ENCODE measurements at regions not wholly inside any gene's neighbourhood (a gene's known extent, or its start where the extent isn't known, plus 50 kb on each side); places are given as distances from the start of the nearest gene placed in this dataset.
"Not testable (repeated sequence)": the region's sequence is repeated elsewhere in the genome, so short reads cannot be mapped to it uniquely, and the experiment has no call there.

DNA sequence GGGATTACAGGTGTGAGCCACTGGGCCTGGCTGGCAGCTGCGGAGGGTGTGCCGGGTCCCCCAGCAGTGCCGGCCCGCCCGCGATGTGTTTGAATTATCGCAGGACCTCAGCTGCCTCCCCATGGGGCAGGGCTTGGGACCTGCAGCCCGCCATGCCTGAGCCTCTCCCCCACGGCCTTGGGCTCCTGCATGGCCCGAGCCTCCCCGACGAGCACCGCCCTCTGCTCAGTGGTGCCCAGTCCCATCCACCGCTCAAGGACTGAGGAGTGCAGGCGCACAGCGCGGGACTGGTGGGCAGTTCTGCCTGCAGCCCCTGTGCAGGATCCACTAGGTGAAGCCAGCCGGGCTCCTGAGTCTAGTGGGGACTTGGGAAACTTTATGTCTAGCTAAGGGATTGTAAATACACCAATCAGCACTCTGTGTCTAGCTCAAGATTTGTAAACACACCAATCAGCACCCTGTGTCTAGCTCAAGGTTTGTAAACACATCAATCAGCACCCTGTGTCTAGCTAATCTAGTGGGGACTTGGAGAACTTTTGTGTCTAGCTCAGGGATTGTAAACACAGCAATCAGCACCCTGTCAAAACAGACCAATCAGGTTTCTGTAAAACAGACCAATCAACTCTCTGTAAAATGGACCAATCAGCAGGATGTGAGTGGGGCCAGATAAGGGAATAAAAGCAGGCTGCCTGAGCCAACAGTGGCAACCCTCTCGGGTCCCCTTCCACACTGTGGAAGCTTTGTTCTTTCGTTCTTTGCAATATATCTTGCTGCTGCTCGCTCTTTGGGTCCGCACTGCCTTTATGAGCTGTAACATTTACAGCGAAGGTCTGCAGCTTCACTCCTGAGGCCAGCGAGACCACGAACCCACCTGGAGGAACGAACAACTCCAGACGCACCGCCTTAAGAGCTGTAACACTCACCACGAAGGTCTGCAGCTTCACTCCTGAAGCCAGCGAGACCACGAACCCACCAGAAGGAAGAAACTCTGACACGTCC lies 287.8 kb downstream of the ALG10 start:
- not testable (repeated sequence) for DNase-seq

DNA sequence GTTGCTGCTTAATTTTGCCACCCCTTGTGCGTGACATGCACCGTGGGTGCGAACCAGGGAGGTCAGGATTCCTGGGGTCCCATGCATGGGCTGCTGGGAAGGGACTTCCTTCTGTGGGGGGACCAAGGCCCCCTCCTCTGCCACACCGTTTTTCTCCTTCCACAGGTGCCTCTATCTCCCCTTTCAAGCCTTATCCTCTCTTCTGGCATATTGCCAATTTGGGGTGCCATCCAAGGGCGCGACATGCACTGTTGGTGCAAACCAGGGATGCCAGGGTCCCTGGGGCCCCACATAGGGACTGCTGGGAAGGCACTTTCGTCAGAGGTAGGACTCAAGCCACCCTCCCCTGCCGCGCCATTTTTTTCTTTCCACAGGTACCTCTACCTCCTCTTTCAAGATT lies 289.0 kb downstream of the ALG10 start:
- no peak for DNase-seq

DNA sequence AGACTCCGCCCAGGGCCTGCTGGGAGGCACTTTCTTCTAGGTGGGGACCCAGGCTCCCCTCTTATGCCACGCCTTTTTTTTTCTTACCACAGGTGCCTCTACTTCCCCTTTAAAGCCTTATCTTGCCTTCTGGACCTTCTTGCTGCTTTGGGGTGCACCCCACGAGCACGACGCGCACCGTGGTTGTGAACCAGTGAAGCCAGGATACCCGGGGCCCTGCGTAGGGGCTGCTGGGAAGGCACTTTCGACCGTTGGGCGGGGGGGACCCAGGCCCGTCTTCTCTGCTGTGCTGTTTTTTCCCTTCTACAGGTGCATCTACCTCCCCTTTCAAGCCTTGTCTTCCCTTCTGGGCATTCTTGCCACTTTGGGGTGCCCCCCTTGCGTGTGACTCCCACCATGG lies 305.4 kb downstream of the ALG10 start:
- no peak for DNase-seq

DNA sequence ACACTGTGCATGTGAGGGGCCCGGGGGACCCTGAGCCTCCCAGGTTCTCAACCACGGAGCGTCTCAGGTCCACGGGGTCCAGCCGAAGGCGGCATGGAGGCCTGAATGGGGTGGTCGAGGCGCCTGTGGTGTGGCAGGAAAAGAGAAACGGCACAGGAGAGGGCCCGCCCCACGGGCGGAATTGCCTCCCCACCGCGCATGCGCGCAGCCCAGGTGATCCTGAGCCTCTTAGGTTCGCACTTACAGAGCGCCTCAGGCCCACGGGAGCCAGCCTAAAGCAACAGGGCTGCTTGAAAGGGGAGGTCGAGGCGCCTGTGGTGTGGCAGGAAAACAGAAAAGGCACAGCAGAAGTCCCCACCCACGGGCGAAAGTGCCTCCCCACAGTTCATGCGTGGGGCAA lies 311.0 kb downstream of the ALG10 start:
- DNase-seq, result no peak

DNA sequence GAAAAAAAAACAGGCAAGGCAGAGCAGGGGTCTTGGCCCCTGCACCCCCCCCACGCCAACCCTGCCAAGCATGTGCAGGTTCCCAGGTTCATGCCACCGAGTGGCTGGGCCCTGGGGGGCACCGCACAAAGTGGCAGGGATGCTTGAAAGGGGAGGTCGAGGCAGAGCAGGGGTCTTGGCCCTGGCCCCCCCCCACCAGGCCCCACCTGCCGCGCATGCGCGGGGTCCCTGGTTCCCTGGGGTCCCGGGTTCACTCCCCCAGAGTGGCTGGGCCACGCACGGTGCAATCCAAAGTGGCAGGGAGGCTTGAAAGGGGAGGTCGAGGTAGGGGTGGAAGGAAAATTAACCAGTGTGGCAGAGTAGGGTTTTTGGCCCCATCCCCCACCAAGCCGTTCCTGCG lies 312.2 kb downstream of the ALG10 start:
- DNase-seq, result no peak

DNA sequence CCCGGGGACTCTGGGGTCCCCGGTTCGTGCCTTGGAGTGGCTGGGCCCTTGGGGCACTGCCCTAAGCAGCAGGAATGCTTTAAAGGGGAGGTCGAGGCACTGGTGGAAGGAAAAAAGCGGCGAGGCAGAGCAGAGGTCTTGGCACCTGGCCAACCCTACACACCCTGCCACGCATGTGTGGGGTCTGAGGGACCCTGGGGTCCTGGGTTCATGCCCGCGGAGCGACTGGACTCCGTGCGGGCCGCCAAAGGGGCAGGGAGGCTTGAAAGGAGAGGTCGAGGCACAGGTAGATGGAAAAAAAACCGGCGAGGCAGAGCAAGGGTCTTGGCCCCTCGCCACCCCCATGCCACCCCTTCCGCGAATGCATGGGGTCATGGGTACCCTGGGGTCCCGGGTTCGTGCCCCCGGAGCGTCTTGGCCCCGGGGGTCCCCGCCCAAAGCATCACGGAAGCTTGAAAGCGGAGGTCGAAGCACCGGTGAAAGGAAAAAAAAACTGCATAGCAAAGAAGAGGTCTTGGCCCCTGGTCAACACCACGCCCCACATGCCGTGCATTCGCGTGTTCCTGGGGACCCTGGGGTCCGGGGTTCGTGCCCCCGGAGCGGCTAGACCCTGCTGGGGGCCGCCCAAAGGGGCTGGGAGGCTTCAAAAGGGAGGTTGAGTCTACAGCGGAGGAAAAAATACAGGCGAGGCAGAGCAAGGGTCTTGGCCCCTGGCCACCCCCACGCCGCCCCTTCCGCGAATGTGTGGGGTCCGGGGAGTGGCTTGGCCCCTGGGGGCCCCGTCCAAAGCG lies 312.9 kb downstream of the ALG10 start:
- DNase-seq, result no peak

DNA sequence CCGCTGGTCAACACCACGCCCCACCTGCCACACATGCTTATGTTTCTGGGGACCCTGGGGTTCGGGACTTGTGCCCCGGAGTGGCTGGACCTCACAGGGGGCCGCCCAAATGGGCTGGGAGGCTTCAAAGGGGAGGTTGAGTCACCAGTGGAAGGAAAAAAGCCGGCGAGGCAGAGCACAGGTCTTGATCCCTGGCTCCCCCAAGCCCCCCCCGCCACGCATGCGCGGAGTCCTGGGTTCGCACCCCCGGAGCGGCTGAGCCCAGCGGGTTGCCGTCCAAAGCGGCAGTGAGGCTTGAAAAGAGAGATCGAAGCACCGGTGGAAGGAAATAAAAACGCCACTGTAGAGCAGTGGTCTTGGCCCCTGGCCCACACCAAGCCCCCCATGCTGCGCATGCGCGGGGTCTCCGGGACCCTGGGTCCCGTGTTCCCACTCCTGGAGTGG lies 313.5 kb downstream of the ALG10 start:
- DNase-seq, result no peak

DNA sequence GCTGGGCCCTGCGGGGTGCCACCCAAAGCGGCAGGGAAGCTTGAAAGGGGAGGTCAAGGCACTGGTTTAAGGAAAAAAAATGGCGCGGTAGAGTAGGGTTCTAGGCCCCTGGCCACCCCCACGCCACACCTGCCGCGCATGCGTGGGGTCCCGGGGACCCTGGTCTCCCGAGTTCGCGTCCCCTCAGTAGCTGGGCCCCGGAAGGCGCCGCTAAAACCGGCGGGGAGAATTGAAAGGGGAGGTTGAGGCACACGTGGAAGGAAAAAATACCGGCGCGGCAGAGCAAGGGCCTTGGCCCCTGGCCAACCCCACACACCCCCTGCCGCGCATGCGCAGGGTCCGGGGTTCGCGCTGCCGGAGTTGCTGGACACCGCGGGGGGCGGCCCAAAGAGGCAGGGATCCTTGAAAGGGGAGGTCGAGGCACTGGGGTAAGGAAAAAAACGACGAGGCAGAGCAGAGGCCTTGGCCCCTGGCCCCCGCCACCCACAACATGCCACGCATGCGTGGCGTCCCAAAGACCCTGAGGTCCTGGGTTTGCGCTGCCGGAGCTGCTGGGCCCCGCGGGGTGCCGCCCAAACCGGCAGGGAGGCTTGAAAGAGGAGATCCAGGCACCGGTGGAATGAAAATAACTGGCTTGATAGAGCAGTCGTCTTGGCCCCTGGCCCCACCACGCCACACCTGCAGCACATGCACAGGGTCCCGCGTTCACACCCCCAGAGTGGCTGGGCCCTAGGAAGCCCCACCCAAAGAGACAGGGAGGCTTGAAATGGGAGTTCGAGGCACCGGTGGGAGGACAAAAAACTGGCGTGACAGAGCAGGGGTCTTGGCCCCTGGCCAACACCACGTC lies 314.5 kb downstream of the ALG10 start:
- no peak for DNase-seq

DNA sequence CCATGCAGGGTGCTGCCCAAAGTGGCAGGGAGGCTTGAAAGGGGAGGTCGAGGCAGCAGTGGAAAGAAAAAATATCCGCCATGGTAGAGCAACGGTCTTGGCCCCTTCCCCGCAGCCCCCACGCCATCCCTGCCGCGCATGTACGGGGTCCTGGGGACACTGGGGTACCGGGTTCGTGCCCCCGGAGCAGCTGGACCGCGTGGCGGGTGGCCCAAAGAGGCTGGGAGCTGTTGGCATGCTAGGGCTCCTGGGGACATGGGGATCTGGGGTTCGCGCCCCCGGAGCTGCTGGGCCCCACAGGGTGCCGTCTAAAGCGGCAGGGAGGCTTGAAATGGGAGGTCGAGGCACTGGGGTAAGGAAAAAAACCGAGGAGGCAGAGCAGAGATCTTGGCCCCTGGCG lies 316.5 kb downstream of the ALG10 start:
- no peak for DNase-seq

DNA sequence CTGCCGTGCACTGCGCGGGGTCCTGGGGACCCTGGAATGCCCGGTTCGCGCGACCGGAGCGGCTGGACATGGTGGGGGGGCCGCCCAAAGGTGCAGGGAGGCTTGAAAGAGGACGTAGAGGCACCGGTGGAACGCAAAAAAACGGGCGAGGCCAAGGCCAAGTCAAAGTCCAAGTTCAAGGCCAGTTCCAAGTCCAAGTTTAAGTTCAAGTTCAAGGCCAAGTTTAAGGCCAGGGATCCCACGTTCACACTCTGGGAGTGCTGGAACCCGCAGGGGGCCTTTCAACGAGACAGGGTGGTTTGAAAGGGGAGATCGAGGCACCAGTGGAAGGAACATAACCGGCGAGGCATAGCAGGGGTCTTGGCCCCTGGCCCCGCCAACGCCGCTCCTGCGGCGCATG lies 317.6 kb downstream of the ALG10 start:
- no peak for DNase-seq

DNA sequence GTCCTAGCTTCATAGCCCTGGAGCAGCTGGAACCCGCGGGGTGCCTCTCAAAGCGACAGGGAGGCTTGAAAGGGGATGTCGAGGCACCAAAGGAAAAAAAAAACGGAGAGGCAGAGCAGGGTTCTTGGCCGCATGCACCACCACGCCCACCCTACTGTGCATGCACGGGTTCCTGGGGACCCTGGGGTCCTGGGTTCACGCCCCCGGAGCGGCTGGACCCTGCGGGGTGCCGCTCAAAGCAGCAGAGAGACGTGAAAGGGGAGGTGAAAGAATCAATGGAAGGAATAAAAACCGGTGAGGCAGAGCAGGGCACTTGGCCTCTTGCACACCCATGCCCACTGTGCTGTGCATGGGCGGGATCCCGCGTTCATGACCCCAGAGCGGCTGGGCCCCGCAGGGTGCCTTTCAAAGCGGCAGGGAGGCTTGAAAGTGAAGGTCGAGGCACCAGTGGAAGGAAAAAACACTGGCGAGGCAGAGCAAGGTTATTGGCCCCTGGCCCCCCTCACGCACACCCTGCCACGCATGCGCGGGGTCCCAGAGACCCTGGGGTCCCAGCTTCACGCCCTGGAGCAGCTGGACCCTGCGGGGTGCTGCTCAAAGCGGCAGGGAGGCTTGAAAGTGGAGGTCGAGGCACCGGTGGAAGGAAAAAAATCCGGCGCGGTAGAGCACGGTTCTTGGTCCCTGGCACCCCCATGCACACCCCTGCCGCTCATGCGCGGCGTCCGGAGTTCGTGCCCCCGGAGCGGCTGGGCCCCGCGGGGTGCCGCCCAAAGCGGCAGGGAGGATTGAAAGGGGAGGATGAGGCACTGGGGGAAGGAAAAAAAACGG lies 318.5 kb downstream of the ALG10 start:
- no peak for DNase-seq

DNA sequence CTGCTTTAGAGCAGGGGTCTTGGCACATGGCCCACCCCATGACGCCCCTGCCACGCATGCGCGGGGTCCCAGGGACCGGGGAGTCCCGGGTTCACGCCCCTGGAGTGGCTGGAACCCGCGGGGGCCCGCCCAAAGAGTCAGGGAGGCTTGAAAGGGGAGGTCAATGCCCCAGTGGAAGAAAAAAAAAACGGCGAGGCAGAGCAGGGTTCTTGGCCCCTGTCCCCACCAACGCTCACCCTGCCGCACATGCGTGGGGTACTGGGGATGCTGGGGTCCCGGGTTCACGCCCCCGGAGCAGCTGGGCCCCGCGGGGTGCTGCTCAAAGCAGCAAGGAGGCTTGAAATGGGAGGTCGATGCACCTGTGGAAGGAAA lies 319.1 kb downstream of the ALG10 start:
- no peak for DNase-seq

DNA sequence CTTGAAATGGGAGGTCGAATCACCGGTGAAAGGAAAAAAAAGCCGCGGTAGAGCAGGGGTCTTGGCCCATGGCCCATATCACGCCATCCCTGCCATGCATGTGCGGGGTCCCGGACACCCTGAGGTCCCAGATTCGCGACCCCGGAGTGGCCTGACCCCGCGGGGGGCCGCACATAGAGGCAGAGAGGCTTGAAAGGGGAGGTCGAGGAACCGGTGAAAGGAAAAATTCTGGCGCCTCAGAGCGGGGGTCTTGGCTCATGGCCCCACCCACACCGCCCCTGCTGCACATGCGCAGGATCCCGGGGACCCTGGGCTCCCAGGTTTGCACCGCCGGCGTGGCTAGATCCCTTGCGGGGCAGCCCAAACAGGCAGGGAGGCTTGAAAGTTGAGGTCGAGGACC lies 319.8 kb downstream of the ALG10 start:
- no peak for DNase-seq

DNA sequence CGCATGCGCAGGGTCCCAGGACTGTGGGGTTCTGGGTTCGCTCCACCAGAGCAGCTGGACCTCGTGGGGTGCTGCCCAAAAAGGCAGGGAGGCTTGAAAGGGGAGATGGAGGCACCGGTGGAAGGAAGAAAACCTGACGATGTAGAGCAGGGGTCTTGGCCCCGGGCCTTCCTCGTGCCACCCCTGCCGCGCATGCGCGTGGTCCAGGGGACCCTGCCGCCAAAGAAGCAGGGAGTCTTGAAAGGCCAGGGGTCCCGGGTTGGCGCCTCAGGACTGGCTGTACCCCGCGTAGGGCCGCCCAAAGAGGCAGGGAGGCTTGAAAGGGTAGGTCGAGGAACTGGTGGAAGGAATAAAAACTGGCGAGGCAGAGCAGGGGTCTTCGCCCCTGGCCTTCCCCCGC lies 321.0 kb downstream of the ALG10 start:
- DNase-seq, result no peak

DNA sequence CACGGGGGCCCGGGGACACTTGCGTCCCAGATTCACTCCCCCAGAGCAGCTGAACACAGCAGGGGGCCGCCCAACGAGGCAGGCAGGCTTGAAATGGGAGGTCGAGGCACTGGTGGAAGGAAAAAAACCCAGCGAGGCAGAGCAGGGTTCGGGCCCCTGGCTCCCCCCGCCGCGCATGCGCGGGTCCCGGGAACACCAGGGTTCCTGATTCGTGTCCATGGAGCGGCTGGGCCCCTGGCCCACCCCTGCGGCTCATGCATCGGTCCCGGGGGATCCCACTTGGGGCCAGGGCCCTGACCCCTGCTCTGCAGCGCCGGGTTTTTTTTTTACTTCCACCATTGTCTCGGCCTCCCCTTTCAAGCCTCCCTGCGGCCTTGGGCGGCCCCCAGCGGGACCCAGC lies 321.5 kb downstream of the ALG10 start:
- DNase-seq, result no peak

DNA sequence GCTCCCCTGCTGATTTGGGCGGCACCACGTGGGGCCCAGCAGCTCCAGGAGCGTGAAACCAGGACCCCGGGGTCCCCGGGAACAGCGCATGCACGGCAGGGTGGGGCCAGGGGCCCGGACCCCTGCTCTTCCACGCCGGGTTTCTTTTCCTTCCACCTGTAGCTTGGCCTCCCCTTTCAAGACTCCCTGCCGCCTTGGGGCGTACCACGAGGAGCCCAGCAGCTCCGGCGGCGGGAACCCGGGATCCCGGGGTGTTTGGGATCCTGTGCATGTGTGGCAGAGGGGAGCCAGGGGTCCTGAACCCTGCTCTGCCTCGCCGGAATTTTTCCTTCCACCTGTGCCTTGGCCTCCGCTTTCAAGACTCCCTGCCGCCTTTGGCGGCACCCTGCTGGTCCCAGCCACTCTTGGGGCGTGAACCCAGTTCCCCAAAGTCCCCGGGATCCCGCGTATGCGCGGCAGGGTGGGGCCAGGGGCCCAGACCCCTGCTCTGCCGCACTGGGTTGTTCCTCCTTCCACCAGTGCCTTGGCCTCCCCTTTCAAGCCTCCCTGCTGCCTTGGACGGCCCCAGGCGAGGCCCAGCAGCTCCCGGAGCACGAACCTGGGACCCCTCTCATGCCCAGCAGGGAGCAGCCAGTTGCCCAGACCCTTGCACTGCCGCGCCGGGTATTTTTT lies 322.7 kb downstream of the ALG10 start:
- no peak for DNase-seq

DNA sequence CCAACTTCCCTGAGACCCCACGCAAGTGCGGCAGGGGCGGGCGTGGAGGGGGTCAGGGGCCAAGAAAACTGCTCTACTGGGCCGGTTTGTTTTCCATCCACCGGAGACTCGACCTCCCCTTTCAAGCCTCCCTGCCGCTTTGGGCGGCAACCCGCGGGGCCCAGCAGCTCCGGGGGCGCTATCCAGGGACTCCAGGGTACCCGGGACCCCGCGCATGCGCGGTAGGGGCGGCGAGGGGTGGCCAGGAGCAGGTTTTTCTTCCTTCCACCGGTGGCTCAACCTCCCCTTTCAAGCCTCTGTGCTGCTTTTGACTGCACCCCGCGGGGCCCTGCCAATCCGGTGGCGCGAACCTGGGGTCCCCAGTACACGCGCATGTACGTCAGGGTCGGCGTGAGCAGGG lies 323.5 kb downstream of the ALG10 start:
- no peak for DNase-seq

DNA sequence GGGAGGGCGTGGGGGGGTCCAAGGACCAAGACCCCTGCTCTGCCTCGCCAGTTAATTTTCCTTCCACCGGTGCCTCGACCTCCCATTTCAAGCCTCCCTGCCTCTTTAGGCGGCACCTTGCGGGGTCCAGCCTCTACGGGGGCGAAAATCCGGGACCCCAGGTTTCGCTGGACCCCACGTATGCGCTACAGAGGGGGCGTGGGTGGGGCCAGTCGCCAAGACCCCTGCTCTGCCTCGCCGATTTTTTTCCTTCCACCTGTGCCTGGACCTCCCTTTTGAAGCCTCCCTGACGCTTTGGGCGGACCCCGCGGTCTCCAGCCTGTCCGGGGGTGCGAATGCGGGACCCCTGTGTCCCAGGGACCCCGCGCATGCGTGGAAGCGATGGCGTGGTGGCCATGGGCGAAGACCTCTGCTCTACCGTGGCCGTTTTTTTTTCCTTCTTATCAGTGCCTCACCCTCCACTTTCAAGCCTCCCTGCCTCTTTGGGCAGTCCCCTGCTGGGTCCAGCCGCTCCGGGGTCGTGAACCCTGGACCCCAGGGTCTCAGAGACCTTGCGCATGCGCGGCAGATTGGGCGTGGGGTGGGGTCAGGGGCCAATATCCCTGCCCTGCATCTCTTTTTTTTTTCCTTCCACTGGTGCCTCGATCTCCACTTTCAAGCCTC lies 324.2 kb downstream of the ALG10 start:
- no peak for DNase-seq

DNA sequence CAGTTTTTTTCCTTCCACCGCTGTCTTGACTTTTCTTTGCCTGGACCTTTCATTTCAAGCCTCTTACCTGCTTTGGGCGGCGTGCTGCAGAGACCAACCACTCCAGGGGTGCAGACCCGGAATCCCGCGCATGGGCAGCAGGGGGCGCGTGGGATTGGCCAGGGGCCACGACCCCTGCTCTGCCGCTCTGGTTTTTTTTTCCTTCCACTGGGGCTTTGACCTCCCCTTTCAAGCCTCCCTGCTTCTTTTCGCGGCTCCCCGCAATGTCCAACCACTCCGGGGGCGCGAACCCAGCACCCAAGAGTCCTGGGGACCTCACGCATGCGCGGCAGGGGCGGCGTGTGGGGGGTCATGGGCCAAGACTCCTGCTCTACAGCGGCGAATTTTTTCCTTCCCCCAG lies 325.1 kb downstream of the ALG10 start:
- DNase-seq, result no peak

DNA sequence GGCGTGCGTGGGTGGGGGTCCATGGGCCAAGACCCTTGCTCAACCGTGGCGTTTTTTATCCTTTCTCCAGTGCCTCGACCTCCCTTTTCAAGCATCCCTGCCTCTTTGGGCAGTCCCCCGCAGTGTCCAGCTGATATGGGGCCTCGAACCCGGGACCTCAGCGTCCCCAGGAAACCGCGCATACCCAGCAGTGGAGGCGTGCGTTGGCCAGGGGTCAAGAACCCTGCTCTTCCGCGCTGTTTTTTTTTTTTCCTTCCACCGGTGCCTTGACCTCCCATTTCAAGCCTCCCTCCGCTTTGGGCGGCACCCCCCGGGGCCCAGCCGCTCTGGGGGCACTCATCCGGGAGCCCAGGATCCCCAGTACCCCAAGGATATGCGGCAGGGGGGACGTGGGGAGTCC lies 325.8 kb downstream of the ALG10 start:
- DNase-seq, result no peak
